H1 (cell line): ENCODE measurements at regions not wholly inside any gene's neighbourhood (a gene's known extent, or its start where the extent isn't known, plus 50 kb on each side); places are given as distances from the start of the nearest gene placed in this dataset.

ENCODE experiments used
- NRF1 ChIP-seq: IDR thresholded peaks from 2 replicates; pipeline ENCODE4 v1.6.1; 2011; ENCODE audit warnings: mild to moderate bottlenecking, low read depth, low read length, improper control_type of control experiment
- SIRT6 ChIP-seq: IDR thresholded peaks from one replicate; pipeline ENCODE4 v1.7.1; 2012; ENCODE audit warnings: low read length, inconsistent platforms
- TBP ChIP-seq: IDR thresholded peaks from 2 replicates; pipeline ENCODE4 v1.6.1; 2011; ENCODE audit warnings: low read depth, low read length, improper control_type of control experiment

- no peak for TF ChIP-seq NRF1
- TF ChIP-seq SIRT6: no peak
- TF ChIP-seq TBP: no peak
- TF ChIP-seq, all 59 proteins: peak for 0
Measured at GRCh38 chr1:185408700-185409270, 91.7 kb upstream of the IVNS1ABP start (continued).
